ENCODE measurements at regions not wholly inside any gene's neighbourhood (a gene's known extent, or its start where the extent isn't known, plus 50 kb on each side); places are given as distances from the start of the nearest gene placed in this dataset.

DNA sequence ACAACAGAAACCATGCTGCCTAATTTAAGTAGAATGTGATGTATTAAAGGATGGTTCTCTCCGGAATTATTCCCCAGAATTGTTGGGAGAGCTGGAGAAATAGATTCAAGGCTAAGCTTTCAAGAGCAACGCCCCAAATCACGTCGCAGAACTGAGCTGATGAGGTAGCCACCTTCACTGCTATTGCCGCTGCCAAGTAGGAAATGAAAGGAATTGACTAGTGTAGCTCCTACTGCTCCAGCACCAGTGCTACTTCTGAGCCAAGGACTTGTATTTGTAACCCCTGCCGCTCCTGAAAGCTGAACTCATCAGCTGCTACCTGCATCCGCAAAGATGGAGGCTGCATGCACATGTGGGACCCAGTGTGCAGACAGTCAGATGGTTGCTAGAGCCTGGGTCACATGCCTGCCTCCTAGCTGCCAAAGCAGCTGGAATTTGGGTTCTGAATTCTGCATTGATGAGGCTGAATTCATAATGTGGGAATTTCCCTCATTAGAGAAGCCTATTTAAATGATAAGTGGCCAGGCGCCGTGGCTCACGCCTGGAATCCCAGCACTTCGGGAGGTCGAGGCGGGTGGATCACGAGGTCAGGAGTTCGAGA, 173.9 kb downstream of the PDGFRA start:
- TF ChIP-seq, protein P1, sequence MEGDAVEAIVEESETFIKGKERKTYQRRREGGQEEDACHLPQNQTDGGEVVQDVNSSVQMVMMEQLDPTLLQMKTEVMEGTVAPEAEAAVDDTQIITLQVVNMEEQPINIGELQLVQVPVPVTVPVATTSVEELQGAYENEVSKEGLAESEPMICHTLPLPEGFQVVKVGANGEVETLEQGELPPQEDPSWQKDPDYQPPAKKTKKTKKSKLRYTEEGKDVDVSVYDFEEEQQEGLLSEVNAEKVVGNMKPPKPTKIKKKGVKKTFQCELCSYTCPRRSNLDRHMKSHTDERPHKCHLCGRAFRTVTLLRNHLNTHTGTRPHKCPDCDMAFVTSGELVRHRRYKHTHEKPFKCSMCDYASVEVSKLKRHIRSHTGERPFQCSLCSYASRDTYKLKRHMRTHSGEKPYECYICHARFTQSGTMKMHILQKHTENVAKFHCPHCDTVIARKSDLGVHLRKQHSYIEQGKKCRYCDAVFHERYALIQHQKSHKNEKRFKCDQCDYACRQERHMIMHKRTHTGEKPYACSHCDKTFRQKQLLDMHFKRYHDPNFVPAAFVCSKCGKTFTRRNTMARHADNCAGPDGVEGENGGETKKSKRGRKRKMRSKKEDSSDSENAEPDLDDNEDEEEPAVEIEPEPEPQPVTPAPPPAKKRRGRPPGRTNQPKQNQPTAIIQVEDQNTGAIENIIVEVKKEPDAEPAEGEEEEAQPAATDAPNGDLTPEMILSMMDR (IDR thresholded peaks at IDR 0.05; ENCODE audit: borderline replicate concordance, extremely low read depth, low read length, poor library complexity, severe bottlenecking) = no peak
- TF ChIP-seq EZH2 (IDR thresholded peaks at IDR 0.05; ENCODE audit: borderline replicate concordance, low read depth, low read length, severe bottlenecking) = no peak
